ENCODE measurements at regions not wholly inside any gene's neighbourhood (a gene's known extent, or its start where the extent isn't known, plus 50 kb on each side); places are given as distances from the start of the nearest gene placed in this dataset.
"Not testable (repeated sequence)": the region's sequence is repeated elsewhere in the genome, so short reads cannot be mapped to it uniquely, and the experiment has no call there.

DNA sequence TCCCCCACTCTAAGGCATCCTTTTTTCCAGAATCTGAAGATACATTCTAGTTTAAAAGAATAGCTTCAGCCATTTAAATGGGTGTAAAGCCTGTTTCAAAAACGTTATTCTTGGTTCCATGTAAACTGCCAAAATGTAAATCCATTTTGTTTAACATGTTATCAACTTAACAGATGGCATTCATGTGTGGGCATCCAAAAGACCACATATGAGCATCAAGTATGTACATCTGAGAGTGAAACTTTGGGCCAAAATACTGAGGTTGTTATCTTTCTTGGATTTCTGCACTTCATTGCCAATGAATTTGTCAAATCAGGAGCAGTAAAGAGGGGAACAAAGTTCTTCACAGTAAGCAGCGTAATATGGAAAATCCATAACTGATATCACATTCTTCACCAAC is 395.4 kb downstream of the ZNF804A start:
- no peak for DNase-seq (ENCODE audit: low spot score)

GRCh38 chr2:185006481-185006880 is 408.2 kb downstream of the ZNF804A start:
- no peak for DNase-seq (ENCODE audit: low spot score)

- DNase-seq (ENCODE audit: low spot score): no peak
Measured at GRCh38 chr2:185012643-185013042, 414.3 kb downstream of the ZNF804A start.

DNA sequence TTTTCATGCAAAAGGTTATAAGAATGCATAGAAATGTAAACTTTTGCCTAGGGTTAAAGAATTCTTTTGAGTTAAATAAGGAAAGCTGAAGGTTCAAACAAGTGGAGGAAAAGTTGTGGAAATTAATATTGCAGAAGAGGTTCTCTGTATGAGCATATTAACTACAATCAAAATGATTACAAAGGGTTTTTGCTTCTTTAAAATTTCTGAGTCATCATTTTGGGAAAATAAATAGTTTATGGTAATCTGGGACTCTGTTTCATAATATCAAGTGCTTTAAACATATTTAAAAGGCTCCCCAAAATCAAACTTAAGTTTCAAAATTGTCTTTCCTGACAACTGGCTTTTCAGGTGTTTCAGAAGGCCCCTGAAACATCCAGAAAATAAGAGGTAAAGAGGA is 415.7 kb downstream of the ZNF804A start:
- no peak for DNase-seq (ENCODE audit: low spot score)

DNA sequence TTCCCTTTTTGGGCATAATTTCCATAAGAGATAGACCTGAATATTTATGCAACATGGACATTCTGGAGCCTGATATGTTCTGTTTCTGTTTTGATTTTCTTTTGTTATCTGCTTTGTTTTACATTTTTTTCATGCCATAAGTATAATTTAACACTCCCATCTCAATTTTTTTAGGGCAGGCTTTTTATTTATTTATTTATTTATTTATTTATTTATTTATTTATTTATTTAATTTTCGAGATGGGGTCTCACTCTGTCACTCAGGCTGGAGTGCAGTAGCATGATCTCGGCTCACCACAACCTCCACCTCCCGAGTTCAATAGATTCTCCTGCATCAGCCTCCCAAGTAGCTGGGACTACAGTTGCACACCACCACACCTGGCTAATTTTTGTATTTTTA is 427.6 kb downstream of the ZNF804A start:
- not testable (repeated sequence) for DNase-seq (ENCODE audit: low spot score)

GRCh38 chr2:185035906-185036305 is 437.6 kb downstream of the ZNF804A start:
- DNase-seq (ENCODE audit: low spot score): no peak

- no peak for DNase-seq (ENCODE audit: low spot score)
Measured at GRCh38 chr2:185044323-185044874, 446.1 kb downstream of the ZNF804A start.

GRCh38 chr2:185050804-185051203 is 452.5 kb downstream of the ZNF804A start:
- no peak for DNase-seq (ENCODE audit: low spot score)

GRCh38 chr2:185063761-185064160 is 465.4 kb downstream of the ZNF804A start:
- DNase-seq (ENCODE audit: low spot score): no peak

DNA sequence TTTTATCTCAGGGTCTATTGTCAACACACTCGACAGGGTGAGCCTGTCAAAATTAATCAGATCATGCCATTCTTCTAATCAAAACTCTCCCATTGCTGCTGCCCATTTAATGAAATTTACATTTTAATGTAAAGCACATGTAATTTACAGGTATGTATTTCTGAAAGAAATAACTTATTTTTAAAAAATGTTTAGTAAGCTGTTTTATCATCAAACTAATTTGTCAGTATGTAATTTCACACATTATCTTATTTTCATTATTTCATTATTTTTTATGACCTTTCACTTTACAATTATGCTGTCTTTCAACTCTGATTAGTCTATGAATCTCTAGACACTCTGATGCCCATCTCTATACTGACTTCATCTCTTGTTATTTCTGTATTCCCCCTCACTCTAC is 467.8 kb downstream of the ZNF804A start:
- no peak for DNase-seq (ENCODE audit: low spot score)

GRCh38 chr2:185069107-185069506 is 470.8 kb downstream of the ZNF804A start:
- no peak for DNase-seq (ENCODE audit: low spot score)

DNA sequence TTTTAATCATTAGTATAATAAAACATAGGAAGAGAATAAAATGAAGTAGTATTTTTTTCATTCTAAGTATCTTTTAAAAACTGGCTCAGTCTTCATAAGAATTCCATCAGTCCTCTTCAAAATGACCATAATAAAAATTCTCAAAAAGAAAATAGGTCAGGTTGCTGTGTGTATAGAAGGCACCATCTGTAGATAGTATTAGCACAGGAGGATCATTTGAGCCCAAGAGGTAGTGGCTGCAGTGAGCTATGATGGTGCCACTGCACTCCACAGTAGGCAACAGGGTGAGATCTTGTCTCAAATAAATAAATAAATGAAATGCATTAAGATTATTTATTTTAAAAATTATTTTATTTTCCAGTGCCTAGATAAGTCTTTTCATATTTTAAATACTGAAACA is 475.8 kb downstream of the ZNF804A start:
- no peak for DNase-seq (ENCODE audit: low spot score)

DNA sequence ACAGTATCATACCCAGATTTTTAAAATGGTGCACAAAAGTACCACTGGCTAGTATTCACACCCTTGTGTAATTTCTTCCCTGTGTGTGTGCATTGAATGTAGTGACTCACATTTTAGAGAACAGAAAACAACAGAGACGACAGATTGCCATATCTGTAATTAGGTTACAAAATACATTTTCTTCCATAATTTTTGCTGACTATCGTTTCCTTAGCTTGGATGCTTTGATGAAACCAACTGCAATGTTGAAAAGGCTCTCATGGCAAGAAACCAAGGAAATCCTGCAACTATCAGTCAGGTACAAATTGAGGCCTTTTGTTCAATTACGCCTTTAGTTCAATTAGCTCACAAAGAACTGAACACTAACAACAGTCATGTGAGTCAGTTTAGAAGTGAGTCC is 484.4 kb downstream of the ZNF804A start:
- no peak for DNase-seq (ENCODE audit: low spot score)

DNA sequence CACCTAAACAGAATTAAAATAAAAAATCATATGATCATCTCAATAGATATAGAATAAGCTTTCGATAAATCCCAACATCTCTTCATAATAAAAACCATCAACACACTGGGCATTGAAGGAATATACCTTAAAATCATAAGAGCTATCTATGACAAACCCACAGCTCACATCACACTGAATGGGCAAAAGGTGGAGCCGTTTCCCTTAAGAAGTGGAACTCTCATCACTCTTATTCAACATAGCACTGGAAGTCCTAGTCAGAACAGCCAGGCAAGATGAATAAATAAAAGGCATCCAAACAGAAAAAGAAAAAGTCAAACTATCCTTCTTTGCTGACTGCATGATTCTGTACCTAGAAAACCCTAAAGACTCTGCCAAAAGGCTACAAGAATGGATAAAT is 510.3 kb downstream of the ZNF804A start:
- DNase-seq (ENCODE audit: low spot score): no peak

GRCh38 chr2:185127412-185127811 is 529.1 kb downstream of the ZNF804A start:
- DNase-seq (ENCODE audit: low spot score): no peak

GRCh38 chr2:185128346-185128745 is 530.0 kb downstream of the ZNF804A start:
- DNase-seq (ENCODE audit: low spot score): no peak

DNA sequence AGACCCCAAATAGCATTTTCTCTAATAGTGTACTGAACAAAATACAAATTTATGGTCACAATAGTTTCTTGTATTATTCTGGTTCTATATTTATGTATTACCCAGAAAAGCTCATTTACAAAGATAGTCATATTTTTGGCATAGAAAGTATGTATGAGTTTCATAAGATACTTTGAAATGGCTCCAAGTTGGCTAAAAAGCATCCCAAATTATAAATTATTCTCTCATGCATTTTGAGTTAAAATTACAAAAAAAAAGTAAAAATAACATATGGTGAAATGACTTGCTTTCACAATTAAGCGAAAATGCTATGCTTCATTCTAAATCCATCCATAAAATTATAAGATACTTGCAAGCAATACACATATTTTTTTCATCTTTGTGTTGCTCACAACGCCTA is 530.7 kb downstream of the ZNF804A start:
- no peak for DNase-seq (ENCODE audit: low spot score)

DNA sequence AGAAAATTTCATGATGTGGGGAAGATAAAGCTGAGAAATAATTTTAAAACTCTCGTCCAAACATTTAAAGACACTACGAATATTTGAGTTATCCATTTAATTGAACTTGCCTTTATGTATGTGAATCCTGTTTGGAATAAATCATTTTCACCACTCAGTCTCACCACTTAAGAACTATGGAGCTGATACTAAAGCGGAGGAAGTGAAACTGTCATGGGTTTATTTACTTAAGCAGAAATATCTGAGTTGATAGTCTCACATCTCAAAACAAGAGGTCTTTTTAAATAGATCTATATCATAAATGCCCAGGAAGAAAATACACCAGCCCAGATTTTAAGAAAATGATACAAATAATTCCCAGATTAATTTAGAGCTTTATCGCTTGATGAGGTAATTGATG is 532.4 kb downstream of the ZNF804A start:
- no peak for DNase-seq (ENCODE audit: low spot score)

- DNase-seq (ENCODE audit: low spot score): no peak
Measured at GRCh38 chr2:185132501-185133041, 534.2 kb downstream of the ZNF804A start.

- no peak for DNase-seq (ENCODE audit: low spot score)
Measured at GRCh38 chr2:185137700-185138099, 539.4 kb downstream of the ZNF804A start.

DNA sequence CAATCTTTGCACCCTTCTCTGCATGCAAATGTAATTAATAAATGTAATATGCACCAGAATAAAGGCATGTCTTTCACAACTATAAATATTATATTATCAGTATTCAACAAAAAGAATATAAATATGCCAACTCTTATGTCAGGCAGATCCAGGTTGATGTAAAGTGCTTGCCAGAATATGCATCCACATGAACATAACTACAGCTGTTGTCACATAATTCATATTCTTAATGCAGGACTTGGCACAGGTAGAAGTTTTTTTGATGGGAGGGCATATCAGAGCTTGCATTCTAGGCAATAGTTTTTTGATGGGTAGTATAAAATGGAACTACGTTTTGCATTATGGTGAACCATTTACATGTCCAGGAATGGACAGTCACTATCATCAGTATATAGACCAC is 544.3 kb downstream of the ZNF804A start:
- no peak for DNase-seq (ENCODE audit: low spot score)

- DNase-seq (ENCODE audit: low spot score): no peak
Measured at GRCh38 chr2:185144159-185144919, 546.0 kb downstream of the ZNF804A start.

DNA sequence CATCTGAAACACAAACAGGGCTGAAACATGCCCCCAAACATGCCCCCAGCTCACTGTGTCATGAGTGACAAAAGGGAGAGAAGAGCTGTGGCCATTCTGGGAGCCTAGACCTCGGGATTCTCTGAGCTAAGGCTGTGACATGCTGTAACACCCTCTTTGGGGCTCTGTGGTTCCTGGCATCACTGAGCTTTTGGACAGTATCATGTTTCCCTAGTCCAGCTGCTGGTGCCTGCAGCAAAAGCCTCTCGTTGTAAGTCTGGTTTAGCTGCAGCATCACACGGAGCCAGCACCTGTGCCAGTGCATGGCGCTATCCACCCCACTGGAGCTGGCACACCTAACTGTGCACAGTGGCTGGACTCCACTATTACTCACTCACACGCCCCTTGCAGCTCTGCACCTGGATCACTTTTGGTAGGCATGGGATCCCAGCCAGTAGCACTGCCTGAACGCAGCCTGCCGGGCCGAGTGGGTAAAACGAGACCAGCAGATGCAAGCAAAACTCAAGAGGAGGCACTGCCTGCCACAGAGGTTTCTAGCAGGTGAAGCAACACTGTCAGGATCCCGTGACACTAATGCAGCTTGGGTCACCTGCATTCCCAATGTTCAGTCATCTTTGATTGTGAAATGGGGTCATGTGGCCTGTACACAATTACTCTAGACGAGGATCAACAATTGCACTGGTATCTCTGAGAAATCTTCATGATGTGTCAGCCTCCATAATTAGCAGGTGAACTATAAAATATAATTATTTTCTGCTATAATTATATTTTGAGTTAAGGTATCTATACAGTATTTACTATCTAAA is 547.2 kb downstream of the ZNF804A start:
- peak; percentile 7 for DNase-seq (ENCODE audit: low spot score)

All from H4 (cell line).